Left ventricle myocardium superior (tissue), 1 donor: ENCODE measurements at regions not wholly inside any gene's neighbourhood (a gene's known extent, or its start where the extent isn't known, plus 50 kb on each side); places are given as distances from the start of the nearest gene placed in this dataset.

Source experiments
- ATAC-seq: fragments of 200-7000 bp; cut with Tn5 transposase; one replicate; pipeline ENCODE4 v1.9.1; 2020; ENCODE audit warnings: mild to moderate bottlenecking, moderate library complexity
- DNase-seq: peaks from one replicate; pipeline ENCODE4 v3.0.0-alpha.2; 2020
- intact Hi-C: fragments of 100-400 bp; cut with micrococcal nuclease; formaldehyde crosslinking; loops from one replicate; pipeline ENCODE4 v1.11.0; 2022
- donor health status: DM: no; HTN: yes; CAD: no; lungs with severe emphysema.

GRCh38 chr9:82923092-82923911 is 139.6 kb downstream of the RASEF start:
- intact Hi-C loops, result no loop called here
- DNase-seq (no peak), ATAC-seq (no peak)

GRCh38 chr9:82923912-82924605 is 138.9 kb downstream of the RASEF start:
- intact Hi-C loops, result no loop called here
- ATAC-seq (no peak), DNase-seq (no peak)
